HFF-Myc (cell line): ENCODE measurements at regions not wholly inside any gene's neighbourhood (a gene's known extent, or its start where the extent isn't known, plus 50 kb on each side); places are given as distances from the start of the nearest gene placed in this dataset.

Source experiments
- DNase-seq: peaks from one replicate; pipeline ENCODE4 v3.0.0-alpha.2; 2011; ENCODE audit warnings: low read depth; ENCODE audit errors: extremely low read depth
- H3K4me3 ChIP-seq: replicated peaks from 2 replicates; pipeline ENCODE4 v1.5.1; 2011; ENCODE audit warnings: low read depth, mild to moderate bottlenecking, control low read depth, low read length
- CTCF ChIP-seq: IDR thresholded peaks from 2 replicates; pipeline ENCODE4 v1.5.1; 2012; ENCODE audit warnings: mild to moderate bottlenecking, low read depth, low read length, control low read depth; ENCODE audit errors: missing control alignments

GRCh38 chr2:16130541-16130880 is 190.2 kb downstream of the MYCN start:
- H3K4me3 ChIP-seq: no peak overlapping the region
- TF ChIP-seq CTCF: no peak
- DNase-seq: no peak

DNA sequence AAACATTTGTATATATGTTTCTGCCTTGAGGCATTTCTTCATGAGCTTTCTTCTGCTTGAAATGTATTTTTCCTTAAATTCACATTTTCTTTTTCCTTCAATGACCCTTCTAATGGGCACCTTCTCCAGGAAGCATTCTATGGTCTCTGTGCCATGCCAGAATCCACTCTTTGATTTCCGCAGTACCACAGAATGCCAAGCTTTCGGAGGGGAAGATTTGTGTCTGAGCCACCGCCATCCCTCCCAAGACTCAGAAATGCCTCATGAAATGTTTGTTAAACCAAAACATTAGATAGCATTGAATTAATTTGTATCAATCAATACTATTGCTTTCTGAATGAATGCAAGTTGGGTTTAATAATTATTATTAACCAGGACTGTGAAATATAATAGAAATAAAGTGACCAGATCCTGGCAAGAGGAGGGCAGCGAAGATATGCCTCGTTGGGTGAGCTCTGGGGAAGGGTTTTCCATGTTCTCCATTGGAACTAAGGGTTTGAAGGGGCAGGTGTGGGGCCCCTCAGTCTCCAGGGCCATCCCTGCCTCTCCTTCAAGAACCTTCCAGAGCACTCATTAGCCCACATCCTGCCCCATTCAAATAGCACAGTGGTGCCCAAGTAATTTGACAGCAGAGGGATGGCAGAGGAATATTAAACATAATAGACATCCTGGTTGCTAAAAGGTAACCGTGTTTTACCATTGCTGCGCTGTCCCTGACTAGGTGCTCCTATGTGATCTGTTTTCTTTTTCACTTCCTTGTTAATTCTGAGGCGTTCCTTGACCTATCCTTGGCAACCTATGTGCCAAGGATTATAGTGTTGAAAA is 189.6 kb downstream of the MYCN start:
- no peak for TF ChIP-seq CTCF
- H3K4me3 ChIP-seq: no peak overlapping the region
- DNase-seq: no peak

DNA sequence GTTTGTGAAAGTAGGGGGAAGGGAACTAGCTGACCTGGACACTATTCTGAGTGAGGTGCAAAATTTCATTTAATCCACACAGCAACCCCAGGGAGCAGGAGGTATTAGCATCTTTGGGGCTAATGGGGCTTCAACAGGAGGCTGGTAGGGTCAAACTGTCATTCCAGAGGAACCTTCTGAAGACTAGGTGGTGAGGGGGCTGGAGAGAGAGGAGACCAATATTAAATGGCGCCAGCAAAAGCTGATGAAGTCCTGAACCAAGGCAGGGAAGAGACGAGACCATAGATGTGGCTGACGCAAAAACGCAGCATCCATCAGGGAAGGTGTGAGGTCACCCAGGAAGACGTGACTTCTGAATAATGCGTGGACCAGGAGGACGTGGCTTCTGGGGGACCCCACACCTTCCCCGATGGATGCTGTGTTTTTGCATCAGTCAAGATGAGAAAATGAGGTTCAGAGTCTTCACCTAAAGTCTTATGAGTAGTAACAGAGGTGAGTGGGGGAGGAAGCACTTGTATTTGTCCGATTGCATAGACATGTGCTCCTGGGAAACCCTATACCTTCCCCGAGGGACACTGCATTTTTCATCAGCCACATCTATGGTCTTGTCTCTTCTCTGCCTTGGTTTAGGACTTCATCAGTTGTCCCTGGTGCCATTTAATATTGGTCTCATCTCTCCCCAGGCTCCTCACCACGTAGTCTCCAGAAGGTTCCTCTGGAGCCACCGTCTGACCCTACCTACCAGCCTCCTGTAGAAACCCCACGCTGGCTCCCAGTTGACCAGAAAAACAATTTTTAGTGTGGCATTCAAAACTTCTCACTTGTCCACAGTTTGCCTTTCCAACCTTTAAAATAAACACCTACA is 188.6 kb downstream of the MYCN start:
- no peak overlapping the region for H3K4me3 ChIP-seq
- TF ChIP-seq CTCF: no peak
- DNase-seq: no peak

DNA sequence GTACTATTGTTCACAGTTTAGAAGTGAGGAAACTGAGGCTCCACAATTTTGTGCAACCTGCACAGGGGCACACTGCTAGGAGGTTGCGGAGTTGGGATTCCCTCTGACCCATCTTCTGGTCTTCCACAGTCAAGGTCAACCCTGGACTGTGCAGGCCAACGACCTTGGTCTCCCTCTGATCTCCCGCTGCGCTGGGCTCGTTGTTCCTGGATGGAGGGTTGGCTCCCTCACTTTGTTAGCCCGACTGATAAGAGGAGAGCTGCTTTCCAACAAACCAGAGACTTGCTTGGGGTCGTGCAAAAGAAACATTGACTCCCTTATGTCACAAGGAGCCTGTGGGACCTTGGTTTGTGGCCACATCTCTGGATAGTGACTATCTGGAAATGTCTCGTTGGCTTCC is 187.6 kb downstream of the MYCN start:
- TF ChIP-seq CTCF: no peak
- H3K4me3 ChIP-seq: no peak overlapping the region
- DNase-seq: no peak

- no peak overlapping the region for H3K4me3 ChIP-seq
Measured at GRCh38 chr2:16127276-16127940, 187.1 kb downstream of the MYCN start.

More at GRCh38 chr2:16127276-16127940, 187.1 kb downstream of the MYCN start:
- no peak for TF ChIP-seq CTCF
- no peak for DNase-seq
